ENCODE measurements at regions not wholly inside any gene's neighbourhood (a gene's known extent, or its start where the extent isn't known, plus 50 kb on each side); places are given as distances from the start of the nearest gene placed in this dataset.

DNA sequence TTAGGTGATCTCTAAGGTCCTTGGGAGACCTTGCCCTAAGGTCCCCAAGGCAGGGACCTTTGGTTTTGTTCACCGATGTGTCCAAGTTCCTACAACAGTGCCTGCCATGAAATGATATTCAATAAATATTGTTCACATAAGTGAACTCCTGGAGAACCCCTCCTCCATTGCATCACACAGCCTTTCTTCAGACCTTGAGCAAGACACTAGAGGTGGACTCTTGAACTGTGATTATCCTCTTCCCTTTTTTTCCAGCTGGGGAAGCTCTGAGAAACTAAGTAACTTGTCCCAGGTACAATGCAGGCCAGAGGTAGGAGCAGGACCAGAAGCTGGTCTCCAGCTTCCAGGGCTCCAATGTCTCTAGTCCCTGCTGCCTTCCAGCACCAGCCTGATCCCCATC, 76.6 kb upstream of the LMO1 start:
- peak; percentile 41 for DNase-seq (ENCODE audit: low read depth)
- TF ChIP-seq, protein P1, sequence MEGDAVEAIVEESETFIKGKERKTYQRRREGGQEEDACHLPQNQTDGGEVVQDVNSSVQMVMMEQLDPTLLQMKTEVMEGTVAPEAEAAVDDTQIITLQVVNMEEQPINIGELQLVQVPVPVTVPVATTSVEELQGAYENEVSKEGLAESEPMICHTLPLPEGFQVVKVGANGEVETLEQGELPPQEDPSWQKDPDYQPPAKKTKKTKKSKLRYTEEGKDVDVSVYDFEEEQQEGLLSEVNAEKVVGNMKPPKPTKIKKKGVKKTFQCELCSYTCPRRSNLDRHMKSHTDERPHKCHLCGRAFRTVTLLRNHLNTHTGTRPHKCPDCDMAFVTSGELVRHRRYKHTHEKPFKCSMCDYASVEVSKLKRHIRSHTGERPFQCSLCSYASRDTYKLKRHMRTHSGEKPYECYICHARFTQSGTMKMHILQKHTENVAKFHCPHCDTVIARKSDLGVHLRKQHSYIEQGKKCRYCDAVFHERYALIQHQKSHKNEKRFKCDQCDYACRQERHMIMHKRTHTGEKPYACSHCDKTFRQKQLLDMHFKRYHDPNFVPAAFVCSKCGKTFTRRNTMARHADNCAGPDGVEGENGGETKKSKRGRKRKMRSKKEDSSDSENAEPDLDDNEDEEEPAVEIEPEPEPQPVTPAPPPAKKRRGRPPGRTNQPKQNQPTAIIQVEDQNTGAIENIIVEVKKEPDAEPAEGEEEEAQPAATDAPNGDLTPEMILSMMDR (IDR thresholded peaks at IDR 0.05; ENCODE audit: low read depth, low read length), result no peak
- no peak for TF ChIP-seq POLR2A (IDR thresholded peaks at IDR 0.05; ENCODE audit: extremely low read depth, insufficient read length)
- TF ChIP-seq, protein P2, sequence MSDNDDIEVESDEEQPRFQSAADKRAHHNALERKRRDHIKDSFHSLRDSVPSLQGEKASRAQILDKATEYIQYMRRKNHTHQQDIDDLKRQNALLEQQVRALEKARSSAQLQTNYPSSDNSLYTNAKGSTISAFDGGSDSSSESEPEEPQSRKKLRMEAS (IDR thresholded peaks at IDR 0.05; ENCODE audit: low read depth, low read length), result no peak
- TF ChIP-seq MYC (IDR thresholded peaks at IDR 0.05; ENCODE audit: low read depth, low read length), result no peak
- no peak overlapping the region for H3K4me3 ChIP-seq (ENCODE audit: low read depth, low read length)

DNA sequence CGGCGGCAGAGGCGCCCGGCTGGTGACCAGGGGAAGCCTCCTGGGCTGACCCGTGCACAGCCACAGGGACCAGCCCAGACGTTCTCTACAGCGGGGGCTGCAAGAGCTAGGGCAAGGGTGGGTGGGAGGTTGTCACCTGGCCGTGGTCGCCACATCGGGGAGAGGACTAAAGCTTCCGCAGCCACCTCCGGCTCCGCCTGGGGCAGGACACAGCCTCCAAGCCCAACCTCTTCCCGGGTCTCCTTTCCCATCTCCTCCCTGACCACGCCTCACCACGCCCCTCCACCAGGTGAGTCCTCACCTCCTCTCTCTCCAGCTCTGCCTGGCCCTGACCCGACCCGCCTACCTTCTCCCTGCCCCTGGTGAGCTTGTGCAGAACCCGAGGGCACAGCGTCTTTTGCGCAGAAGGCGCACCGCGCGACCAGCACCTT, 75.9 kb upstream of the LMO1 start:
- no peak overlapping the region for H3K4me3 ChIP-seq (ENCODE audit: low read depth, low read length)
- TF ChIP-seq, protein P1 (IDR thresholded peaks at IDR 0.05; ENCODE audit: low read depth, low read length), result no peak
- TF ChIP-seq MYC (IDR thresholded peaks at IDR 0.05; ENCODE audit: low read depth, low read length) (no peak), POLR2A (IDR thresholded peaks at IDR 0.05; ENCODE audit: extremely low read depth, insufficient read length) (no peak)
- TF ChIP-seq, protein P2 (IDR thresholded peaks at IDR 0.05; ENCODE audit: low read depth, low read length), result no peak
- DNase-seq (ENCODE audit: low read depth), result no peak

DNA sequence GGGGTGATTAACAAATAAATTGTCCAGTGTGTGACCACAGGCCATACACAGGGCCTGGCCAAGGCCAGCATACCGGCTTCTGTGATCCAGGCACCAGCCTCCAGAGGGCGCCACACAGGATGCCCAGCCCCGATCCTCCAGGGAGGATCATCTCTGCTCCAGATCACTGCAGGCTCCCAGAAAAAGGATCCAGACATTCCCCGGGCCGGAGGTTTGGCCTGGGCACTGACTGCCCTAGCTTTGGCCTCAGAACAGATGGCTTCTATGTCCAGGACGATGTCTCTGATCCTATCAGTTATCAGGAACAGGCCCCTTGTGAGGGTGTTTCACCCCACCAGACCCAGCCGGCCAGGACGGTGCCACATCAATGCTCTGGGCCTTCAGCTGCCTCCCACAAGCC, 74.5 kb upstream of the LMO1 start:
- DNase-seq (ENCODE audit: low read depth), result peak; percentile 36
- no peak overlapping the region for H3K4me3 ChIP-seq (ENCODE audit: low read depth, low read length)
- TF ChIP-seq, protein P2 (IDR thresholded peaks at IDR 0.05; ENCODE audit: low read depth, low read length), result no peak
- TF ChIP-seq, protein P1 (IDR thresholded peaks at IDR 0.05; ENCODE audit: low read depth, low read length), result peak; percentile 82
- TF ChIP-seq MYC (IDR thresholded peaks at IDR 0.05; ENCODE audit: low read depth, low read length) (no peak), POLR2A (IDR thresholded peaks at IDR 0.05; ENCODE audit: extremely low read depth, insufficient read length) (no peak)

DNA sequence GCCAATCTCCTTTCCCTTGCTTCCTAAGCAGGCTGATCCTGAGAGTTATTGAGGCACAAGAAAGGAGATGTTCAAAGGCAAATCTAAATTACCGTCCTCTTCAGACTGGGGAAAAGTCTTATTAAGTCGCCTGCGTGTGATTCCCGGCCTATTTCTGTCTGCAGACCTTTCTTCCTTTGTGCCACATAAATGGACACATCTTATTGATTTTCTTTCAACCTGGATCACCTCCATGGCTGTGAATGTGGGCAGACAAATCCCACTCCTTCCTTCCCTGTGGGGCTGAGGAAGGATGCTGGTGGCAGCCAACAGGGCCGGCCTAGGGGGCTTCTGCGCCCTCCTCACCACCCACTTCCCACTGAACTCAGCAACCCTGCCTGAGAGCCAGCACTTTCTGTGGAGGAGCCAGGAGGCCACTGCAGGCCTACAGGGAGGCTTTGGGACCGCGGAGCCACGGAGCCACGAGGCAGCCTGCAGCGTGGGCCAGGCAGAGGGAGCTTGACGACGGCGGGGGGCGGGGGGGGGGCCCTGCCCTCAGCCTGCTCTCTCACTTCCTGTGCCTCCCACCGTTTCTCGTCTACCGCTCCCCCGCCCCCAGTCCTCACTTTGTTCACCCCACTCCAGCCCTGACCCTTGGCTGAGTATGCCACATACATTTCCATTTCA, 73.6 kb upstream of the LMO1 start:
- no peak overlapping the region for H3K4me3 ChIP-seq (ENCODE audit: low read depth, low read length)
- DNase-seq (ENCODE audit: low read depth), result no peak
- TF ChIP-seq MYC (IDR thresholded peaks at IDR 0.05; ENCODE audit: low read depth, low read length) (no peak), POLR2A (IDR thresholded peaks at IDR 0.05; ENCODE audit: extremely low read depth, insufficient read length) (no peak)
- TF ChIP-seq, protein P1 (IDR thresholded peaks at IDR 0.05; ENCODE audit: low read depth, low read length), result no peak
- TF ChIP-seq, protein P2 (IDR thresholded peaks at IDR 0.05; ENCODE audit: low read depth, low read length), result no peak

DNA sequence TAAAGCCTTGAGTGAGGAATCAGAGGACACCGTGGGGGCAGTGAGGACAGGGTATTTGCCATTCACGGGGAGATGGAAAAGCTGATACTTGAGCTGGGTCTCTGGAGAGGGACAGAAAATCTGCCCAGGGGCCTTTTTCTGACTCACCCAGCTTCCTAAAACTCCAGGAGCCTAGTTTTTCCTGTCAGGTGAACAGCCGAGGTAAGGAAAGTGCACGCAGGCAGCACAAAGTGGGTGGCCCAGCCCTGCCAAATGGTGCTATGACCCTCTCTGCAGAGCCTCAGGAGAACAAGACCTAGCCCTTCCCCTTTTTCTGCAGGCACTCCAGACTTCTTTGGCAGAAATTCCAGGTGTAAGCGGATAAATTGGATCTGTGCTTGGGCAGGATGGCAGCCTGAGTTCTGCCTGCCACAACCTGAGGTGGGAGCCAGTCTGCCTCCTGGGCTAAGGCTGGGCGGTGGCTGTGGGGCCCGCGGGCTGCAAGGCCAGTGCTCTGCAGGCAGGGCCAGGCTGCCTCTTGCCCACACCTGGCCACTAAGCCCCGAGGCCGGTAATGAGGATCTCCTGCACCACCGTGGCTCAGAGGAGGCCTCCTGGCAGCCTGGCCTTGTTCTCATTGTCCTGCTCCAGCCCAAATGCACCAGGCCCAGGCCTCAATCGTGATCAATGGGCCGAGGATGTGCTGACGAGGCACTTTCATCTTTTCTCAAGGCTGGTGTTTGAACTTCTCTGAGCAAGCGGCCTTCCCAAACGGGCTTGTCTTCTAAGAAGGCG, 72.9 kb upstream of the LMO1 start:
- TF ChIP-seq POLR2A (IDR thresholded peaks at IDR 0.05; ENCODE audit: extremely low read depth, insufficient read length) (no peak), MYC (IDR thresholded peaks at IDR 0.05; ENCODE audit: low read depth, low read length) (no peak)
- TF ChIP-seq, protein P1 (IDR thresholded peaks at IDR 0.05; ENCODE audit: low read depth, low read length), result no peak
- DNase-seq (ENCODE audit: low read depth), result no peak
- no peak overlapping the region for H3K4me3 ChIP-seq (ENCODE audit: low read depth, low read length)
